Myocyte (in vitro differentiated cells): ENCODE measurements at regions not wholly inside any gene's neighbourhood (a gene's known extent, or its start where the extent isn't known, plus 50 kb on each side); places are given as distances from the start of the nearest gene placed in this dataset.
A peak's percentile ranks its signal among the peaks of the same experiment; 100 is the strongest.

Experiments used
- DNase-seq: peaks from one replicate; pipeline ENCODE4 v3.0.0-alpha.2; 2012; ENCODE audit warnings: low read depth

DNA sequence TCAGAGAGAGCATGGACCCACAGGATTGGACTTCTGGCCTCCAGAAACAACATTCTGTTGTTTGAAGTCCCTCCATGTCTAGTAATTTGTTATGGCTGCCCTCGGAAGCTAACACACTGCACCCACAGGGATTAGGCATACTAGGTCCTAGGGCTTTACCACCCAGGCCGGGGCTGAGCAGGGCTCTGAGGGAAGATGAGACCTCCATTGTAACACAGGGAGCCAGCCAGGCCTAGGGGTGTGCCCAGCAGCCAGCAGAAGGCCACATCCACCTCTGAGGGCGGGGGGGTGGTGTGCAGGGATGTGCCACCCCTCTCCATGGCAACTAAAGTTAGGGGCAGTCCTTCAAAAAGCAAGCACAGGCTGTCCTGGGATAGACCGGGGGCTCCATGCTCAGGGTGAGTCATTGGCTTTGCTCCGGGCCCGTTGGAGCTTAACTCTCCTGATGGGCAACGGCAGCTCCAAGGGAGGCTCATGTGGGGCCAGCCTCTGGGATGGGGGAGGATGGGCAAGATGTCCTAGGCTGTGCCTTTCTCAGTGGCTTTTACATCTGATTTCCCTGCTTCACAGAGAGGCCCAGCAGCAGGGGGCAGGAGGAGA lies 96.6 kb upstream of the GPR26 start:
- no peak for DNase-seq

GRCh38 chr10:123570051-123570897 lies 95.9 kb upstream of the GPR26 start:
- no peak for DNase-seq

DNA sequence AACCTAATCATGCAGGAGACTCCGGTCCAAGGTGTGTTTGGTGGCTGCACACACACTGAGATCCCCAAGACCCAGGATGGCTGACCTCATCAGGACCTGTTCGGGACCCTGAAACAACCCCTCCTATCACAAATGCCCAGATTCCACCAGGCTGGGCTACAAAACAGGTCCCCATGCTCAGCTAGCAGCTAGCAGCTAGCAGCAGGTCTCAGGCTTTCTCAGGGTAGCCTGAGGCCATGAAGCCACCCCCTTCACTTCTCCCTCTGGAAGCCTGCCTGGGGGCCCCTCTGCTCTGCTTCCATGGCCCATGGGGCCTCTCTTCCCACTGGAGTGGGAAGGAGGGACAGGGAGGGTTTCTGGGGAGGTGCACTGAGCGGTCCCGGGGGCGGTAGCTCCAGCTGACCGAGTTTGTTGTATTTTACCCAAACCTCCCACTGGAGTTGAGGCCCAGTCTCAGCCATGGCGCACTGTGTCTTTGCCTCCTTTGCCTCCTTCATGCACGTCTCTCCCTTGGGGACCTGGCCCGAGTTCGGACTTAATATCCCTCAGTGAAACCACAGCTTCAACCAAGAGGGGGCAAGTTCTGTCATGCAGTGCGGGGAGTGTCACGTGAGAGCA lies 95.1 kb upstream of the GPR26 start:
- DNase-seq: no peak

DNA sequence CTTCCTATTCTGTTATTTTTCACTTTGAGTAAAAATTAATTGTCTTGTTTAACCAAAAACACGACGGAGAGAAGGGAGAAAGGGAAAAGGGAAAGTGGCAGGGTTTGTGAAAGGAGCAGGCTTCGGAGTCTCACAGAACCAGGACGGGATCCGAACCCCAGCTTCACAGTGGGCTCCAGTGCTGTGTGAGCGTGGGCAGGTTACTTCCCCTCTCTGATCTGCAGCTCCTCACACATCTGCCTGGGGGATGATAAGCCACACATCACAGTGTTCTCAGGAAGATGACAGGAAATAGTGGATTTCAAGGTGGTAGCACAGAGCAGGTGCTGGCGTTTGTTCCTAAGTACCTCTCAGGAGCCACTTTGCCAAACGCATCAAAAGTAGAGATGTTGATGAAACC lies 94.2 kb upstream of the GPR26 start:
- DNase-seq: no peak

GRCh38 chr10:123573236-123574108 lies 92.7 kb upstream of the GPR26 start:
- DNase-seq: peak; percentile 17

GRCh38 chr10:123574109-123574698 lies 92.0 kb upstream of the GPR26 start:
- no peak for DNase-seq

GRCh38 chr10:123575105-123575504 lies 91.0 kb upstream of the GPR26 start:
- no peak for DNase-seq

- no peak for DNase-seq
These were observed 89.4 kb upstream of the GPR26 start for GRCh38 chr10:123576706-123577105.

- no peak for DNase-seq
These were observed 88.2 kb upstream of the GPR26 start for GRCh38 chr10:123577921-123578461.

GRCh38 chr10:123578721-123579120 lies 87.4 kb upstream of the GPR26 start:
- no peak for DNase-seq

DNA sequence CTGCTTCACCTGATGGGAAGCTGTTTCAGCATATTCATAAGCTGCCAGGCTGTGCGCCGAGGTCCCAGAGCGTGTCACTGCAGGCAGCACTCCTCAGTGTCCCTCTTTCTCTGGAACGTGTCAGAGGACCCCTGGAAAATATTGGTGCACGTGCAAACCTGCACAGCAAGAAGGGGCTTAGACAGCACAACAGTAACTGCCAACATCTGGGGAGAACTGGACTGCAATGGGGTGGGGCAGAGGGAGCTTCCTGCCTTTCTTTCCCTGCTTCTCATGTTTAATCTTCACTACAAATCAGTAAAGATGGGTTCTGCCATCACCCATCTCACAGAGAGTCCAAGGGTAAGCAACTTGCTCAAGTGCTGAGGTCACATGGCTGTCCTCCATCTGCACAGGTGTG lies 86.5 kb upstream of the GPR26 start:
- DNase-seq: no peak

DNA sequence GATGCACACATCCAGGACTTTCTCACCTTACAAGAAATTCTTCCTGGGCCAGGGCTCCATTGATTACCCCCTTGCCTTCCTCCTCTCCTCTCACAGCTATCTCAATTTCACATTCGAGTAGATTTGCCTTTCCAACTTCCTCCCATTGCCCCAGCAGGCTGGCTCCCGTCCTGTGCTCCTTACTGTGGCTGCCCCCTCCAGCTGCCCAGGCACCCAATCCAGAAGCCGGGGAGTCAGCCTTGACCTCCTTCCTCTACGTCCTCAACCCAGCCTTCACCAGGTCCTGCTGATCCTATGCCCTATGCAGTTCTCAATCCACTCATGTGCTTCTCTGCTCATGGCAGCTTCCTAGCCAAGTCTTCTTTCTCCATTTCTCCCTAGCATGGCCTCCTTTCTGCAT lies 85.7 kb upstream of the GPR26 start:
- no peak for DNase-seq

DNA sequence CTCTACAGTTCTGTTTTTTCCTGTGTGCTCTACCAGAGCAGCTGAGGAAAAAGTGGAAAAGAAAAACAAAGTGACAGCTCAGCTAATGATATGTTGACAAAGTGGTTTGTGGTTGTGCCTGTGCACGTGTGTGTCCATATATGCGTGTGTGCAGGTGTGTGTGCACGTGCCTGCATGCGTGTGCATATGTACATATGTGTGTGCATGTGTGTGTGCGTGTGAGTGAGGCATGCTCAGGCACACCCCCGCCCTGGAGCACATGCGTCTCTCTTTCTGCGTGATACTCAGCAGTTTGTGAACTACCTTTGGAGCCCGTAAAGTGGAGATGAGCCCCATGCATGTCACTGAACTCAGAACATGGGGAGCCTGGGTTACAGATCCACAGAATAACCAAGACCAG lies 84.5 kb upstream of the GPR26 start:
- no peak for DNase-seq

GRCh38 chr10:123582084-123582989 lies 83.8 kb upstream of the GPR26 start:
- DNase-seq: peak; percentile 80

GRCh38 chr10:123583639-123584418 lies 82.3 kb upstream of the GPR26 start:
- peak; percentile 62 for DNase-seq

- DNase-seq: no peak
These were observed 81.8 kb upstream of the GPR26 start for GRCh38 chr10:123584419-123584775.

DNA sequence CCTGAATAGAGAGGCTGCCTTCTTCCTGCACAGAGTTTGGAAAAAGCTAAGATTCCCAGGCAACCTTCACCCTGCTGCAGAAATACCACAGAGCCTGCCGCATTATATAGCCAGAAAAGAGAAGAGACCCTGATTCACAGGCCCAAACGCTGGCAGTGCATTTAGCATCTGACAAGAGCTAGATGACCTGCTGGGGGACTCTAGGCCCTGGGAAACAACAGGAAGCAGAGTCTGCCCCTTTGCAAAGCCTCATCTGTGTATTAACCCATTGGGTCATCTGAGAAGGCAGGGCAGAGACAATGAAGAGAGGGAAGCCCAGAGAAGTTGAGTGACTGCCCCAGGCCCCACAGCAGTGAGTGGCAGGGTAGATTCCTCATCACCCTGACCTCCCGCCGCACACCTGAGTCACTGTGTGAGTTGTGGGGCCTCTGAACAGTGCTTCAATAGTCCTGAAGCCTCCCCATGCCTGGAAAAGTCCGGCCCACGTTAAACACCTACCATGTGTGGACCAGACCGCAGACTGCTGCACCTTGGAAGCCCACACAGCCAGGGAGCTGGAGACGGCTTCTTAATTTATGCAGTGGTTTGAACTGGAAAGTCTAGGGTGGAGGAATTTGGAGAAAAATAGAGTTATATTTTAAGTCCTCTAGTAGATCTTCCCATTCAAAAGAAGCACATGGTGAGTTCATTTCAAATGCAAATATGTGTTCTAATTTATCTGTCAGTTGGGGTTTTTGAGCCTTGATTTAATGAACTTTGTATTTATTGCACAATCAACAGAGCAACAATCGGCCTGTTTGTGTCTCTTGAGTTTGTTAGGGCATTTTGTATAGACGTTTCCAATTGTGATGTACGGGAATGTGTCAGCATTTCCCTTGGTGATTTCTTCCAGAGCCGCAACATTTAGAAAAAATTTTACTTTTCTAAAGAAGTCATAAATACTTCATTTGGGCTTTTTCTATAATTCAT lies 80.4 kb upstream of the GPR26 start:
- DNase-seq: no peak

- DNase-seq: no peak
These were observed 79.0 kb upstream of the GPR26 start for GRCh38 chr10:123587110-123587509.
